ENCODE measurements at regions not wholly inside any gene's neighbourhood (a gene's known extent, or its start where the extent isn't known, plus 50 kb on each side); places are given as distances from the start of the nearest gene placed in this dataset.

DNA sequence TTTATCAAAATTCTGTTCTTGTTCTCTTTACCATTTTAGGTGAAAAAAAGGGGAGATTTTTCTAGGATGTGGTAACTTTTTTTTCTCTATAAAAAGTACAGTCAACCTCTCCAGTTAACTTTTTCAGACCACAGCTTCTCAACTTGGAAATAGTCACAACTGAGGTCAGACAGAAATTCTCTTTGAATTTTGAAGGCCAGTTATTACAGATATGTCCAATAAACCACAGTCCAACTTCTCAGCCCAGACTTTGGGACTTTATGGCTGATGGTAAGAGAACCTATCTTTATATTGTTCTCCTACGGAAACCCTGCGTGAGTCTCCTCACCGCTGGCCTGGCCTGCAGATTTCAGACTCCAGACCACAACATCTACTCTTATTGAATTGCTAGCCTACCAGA, 176.7 kb downstream of the DACT1 start:
- TF ChIP-seq, protein P1, sequence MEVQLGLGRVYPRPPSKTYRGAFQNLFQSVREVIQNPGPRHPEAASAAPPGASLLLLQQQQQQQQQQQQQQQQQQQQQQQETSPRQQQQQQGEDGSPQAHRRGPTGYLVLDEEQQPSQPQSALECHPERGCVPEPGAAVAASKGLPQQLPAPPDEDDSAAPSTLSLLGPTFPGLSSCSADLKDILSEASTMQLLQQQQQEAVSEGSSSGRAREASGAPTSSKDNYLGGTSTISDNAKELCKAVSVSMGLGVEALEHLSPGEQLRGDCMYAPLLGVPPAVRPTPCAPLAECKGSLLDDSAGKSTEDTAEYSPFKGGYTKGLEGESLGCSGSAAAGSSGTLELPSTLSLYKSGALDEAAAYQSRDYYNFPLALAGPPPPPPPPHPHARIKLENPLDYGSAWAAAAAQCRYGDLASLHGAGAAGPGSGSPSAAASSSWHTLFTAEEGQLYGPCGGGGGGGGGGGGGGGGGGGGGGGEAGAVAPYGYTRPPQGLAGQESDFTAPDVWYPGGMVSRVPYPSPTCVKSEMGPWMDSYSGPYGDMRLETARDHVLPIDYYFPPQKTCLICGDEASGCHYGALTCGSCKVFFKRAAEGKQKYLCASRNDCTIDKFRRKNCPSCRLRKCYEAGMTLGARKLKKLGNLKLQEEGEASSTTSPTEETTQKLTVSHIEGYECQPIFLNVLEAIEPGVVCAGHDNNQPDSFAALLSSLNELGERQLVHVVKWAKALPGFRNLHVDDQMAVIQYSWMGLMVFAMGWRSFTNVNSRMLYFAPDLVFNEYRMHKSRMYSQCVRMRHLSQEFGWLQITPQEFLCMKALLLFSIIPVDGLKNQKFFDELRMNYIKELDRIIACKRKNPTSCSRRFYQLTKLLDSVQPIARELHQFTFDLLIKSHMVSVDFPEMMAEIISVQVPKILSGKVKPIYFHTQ (CRISPR knock-in tag; IDR thresholded peaks at IDR 0.05): no peak
- TF ChIP-seq, protein P2, sequence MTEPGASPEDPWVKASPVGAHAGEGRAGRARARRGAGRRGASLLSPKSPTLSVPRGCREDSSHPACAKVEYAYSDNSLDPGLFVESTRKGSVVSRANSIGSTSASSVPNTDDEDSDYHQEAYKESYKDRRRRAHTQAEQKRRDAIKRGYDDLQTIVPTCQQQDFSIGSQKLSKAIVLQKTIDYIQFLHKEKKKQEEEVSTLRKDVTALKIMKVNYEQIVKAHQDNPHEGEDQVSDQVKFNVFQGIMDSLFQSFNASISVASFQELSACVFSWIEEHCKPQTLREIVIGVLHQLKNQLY (CRISPR knock-in tag; IDR thresholded peaks at IDR 0.05): no peak
- TF ChIP-seq NR3C1 (CRISPR knock-in tag; conservative IDR thresholded peaks at IDR 0.05; ENCODE audit: low read depth) (no peak), KAT7 (CRISPR knock-in tag; IDR thresholded peaks at IDR 0.05; ENCODE audit: borderline replicate concordance) (no peak), ELF4 (CRISPR knock-in tag; IDR thresholded peaks at IDR 0.05; ENCODE audit: low read depth) (no peak), TCF7 (CRISPR knock-in tag; IDR thresholded peaks at IDR 0.05; ENCODE audit: low read depth) (no peak)
- TF ChIP-seq, protein P3, sequence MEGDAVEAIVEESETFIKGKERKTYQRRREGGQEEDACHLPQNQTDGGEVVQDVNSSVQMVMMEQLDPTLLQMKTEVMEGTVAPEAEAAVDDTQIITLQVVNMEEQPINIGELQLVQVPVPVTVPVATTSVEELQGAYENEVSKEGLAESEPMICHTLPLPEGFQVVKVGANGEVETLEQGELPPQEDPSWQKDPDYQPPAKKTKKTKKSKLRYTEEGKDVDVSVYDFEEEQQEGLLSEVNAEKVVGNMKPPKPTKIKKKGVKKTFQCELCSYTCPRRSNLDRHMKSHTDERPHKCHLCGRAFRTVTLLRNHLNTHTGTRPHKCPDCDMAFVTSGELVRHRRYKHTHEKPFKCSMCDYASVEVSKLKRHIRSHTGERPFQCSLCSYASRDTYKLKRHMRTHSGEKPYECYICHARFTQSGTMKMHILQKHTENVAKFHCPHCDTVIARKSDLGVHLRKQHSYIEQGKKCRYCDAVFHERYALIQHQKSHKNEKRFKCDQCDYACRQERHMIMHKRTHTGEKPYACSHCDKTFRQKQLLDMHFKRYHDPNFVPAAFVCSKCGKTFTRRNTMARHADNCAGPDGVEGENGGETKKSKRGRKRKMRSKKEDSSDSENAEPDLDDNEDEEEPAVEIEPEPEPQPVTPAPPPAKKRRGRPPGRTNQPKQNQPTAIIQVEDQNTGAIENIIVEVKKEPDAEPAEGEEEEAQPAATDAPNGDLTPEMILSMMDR (IDR thresholded peaks at IDR 0.05): no peak
- TF ChIP-seq, protein P4, sequence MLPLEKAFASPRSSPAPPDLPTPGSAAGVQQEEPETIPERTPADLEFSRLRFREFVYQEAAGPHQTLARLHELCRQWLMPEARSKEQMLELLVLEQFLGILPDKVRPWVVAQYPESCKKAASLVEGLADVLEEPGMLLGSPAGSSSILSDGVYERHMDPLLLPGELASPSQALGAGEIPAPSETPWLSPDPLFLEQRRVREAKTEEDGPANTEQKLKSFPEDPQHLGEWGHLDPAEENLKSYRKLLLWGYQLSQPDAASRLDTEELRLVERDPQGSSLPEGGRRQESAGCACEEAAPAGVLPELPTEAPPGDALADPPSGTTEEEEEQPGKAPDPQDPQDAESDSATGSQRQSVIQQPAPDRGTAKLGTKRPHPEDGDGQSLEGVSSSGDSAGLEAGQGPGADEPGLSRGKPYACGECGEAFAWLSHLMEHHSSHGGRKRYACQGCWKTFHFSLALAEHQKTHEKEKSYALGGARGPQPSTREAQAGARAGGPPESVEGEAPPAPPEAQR (CRISPR knock-in tag; IDR thresholded peaks at IDR 0.05): no peak
- TF ChIP-seq, protein P5, sequence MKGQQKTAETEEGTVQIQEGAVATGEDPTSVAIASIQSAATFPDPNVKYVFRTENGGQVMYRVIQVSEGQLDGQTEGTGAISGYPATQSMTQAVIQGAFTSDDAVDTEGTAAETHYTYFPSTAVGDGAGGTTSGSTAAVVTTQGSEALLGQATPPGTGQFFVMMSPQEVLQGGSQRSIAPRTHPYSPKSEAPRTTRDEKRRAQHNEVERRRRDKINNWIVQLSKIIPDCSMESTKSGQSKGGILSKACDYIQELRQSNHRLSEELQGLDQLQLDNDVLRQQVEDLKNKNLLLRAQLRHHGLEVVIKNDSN (CRISPR knock-in tag; IDR thresholded peaks at IDR 0.05): no peak
- TF ChIP-seq, protein P6, sequence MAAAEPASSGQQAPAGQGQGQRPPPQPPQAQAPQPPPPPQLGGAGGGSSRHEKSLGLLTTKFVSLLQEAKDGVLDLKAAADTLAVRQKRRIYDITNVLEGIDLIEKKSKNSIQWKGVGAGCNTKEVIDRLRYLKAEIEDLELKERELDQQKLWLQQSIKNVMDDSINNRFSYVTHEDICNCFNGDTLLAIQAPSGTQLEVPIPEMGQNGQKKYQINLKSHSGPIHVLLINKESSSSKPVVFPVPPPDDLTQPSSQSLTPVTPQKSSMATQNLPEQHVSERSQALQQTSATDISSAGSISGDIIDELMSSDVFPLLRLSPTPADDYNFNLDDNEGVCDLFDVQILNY (CRISPR knock-in tag; IDR thresholded peaks at IDR 0.05): no peak
- TF ChIP-seq, protein P7, sequence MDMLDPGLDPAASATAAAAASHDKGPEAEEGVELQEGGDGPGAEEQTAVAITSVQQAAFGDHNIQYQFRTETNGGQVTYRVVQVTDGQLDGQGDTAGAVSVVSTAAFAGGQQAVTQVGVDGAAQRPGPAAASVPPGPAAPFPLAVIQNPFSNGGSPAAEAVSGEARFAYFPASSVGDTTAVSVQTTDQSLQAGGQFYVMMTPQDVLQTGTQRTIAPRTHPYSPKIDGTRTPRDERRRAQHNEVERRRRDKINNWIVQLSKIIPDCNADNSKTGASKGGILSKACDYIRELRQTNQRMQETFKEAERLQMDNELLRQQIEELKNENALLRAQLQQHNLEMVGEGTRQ (CRISPR knock-in tag; IDR thresholded peaks at IDR 0.05): no peak
